ENCODE measurements at regions not wholly inside any gene's neighbourhood (a gene's known extent, or its start where the extent isn't known, plus 50 kb on each side); places are given as distances from the start of the nearest gene placed in this dataset.
"Not testable (repeated sequence)": the region's sequence is repeated elsewhere in the genome, so short reads cannot be mapped to it uniquely, and the experiment has no call there.

- H3K27ac Mint-ChIP-seq (ENCODE audit: unreplicated experiment): no peak overlapping the region
- H3K36me3 Mint-ChIP-seq (ENCODE audit: low read depth): no peaks in the 10 kb centered on the region
- H3K4me3 Mint-ChIP-seq: no peak overlapping the region
These were observed 99.9 kb upstream of the SLC24A4 start for GRCh38 chr14:92223025-92223424.

GRCh38 chr14:92224358-92224954 is 98.5 kb upstream of the SLC24A4 start:
- no peaks in the 10 kb centered on the region for H3K9me3 Mint-ChIP-seq
- H3K36me3 Mint-ChIP-seq (ENCODE audit: low read depth): no peaks in the 10 kb centered on the region
- H3K27ac Mint-ChIP-seq (ENCODE audit: unreplicated experiment): no peak overlapping the region
- H3K27me3 Mint-ChIP-seq (ENCODE audit: low read depth): peaks cover 29% of the 10 kb centered on the region
- no peak overlapping the region for H3K4me3 Mint-ChIP-seq
- H3K4me1 Mint-ChIP-seq: no peaks in the 10 kb centered on the region
- TF ChIP-seq CTCF (conservative IDR thresholded peaks at IDR 0.05): no peak
- no peak for DNase-seq (ENCODE audit: low read depth, low spot score)

More at GRCh38 chr14:92223025-92223424, 99.9 kb upstream of the SLC24A4 start:
- no peak for TF ChIP-seq CTCF (conservative IDR thresholded peaks at IDR 0.05)
- Mint-ChIP-seq H3K27me3 (ENCODE audit: low read depth) (peaks cover 31% of the 10 kb centered on the region), H3K9me3 (peaks cover 3% of the 10 kb centered on the region), H3K4me1 (no peaks in the 10 kb centered on the region)
- no peak for DNase-seq (ENCODE audit: low read depth, low spot score)

- H3K27ac Mint-ChIP-seq (ENCODE audit: unreplicated experiment): no peak overlapping the region
- H3K27me3 Mint-ChIP-seq (ENCODE audit: low read depth): peaks cover 37% of the 10 kb centered on the region
- H3K4me3 Mint-ChIP-seq: no peak overlapping the region
- DNase-seq (ENCODE audit: low read depth, low spot score): no peak
- no peak for TF ChIP-seq CTCF (conservative IDR thresholded peaks at IDR 0.05)
- no peaks in the 10 kb centered on the region for H3K4me1 Mint-ChIP-seq
- H3K9me3 Mint-ChIP-seq: no peaks in the 10 kb centered on the region
- H3K36me3 Mint-ChIP-seq (ENCODE audit: low read depth): no peaks in the 10 kb centered on the region
These were observed 97.2 kb upstream of the SLC24A4 start for GRCh38 chr14:92225731-92226130.

GRCh38 chr14:92226166-92226565 is 96.8 kb upstream of the SLC24A4 start:
- H3K27ac Mint-ChIP-seq (ENCODE audit: unreplicated experiment); H3K9me3 Mint-ChIP-seq; H3K4me3 Mint-ChIP-seq; H3K36me3 Mint-ChIP-seq (ENCODE audit: low read depth); DNase-seq (ENCODE audit: low read depth, low spot score); H3K4me1 Mint-ChIP-seq: not testable (repeated sequence)
- H3K27me3 Mint-ChIP-seq (ENCODE audit: low read depth): peaks cover 40% of the 10 kb centered on the region

GRCh38 chr14:92236243-92236900 is 86.6 kb upstream of the SLC24A4 start:
- no peak for TF ChIP-seq CTCF (conservative IDR thresholded peaks at IDR 0.05)
- H3K9me3 Mint-ChIP-seq: peaks cover 13% of the 10 kb centered on the region
- no peaks in the 10 kb centered on the region for H3K4me1 Mint-ChIP-seq
- H3K27ac Mint-ChIP-seq (ENCODE audit: unreplicated experiment): no peak overlapping the region
- H3K4me3 Mint-ChIP-seq: no peak overlapping the region
- DNase-seq (ENCODE audit: low read depth, low spot score): no peak
- H3K36me3 Mint-ChIP-seq (ENCODE audit: low read depth): peaks cover 5% of the 10 kb centered on the region
- H3K27me3 Mint-ChIP-seq (ENCODE audit: low read depth): peaks cover 13% of the 10 kb centered on the region

GRCh38 chr14:92240658-92241057 is 82.3 kb upstream of the SLC24A4 start:
- Mint-ChIP-seq H3K4me3 (no peak overlapping the region), H3K36me3 (ENCODE audit: low read depth) (peaks cover 4% of the 10 kb centered on the region), H3K9me3 (peaks cover 18% of the 10 kb centered on the region), H3K27me3 (ENCODE audit: low read depth) (peaks cover 7% of the 10 kb centered on the region), H3K4me1 (no peaks in the 10 kb centered on the region), H3K27ac (ENCODE audit: unreplicated experiment) (no peak overlapping the region)
- TF ChIP-seq CTCF (conservative IDR thresholded peaks at IDR 0.05): no peak
- no peak for DNase-seq (ENCODE audit: low read depth, low spot score)

Measured in neural crest cell (in vitro differentiated cells).